A549 (cell line): ENCODE measurements at regions not wholly inside any gene's neighbourhood (a gene's known extent, or its start where the extent isn't known, plus 50 kb on each side); places are given as distances from the start of the nearest gene placed in this dataset.

Experiments used
- POLR2A ChIP-seq: IDR thresholded peaks from 2 replicates; pipeline ENCODE4 v1.6.1; 2012; ENCODE audit warnings: mild to moderate bottlenecking, low read length
- SMC3 ChIP-seq: fragments of >200 bp; sonication (Bioruptor Twin); formaldehyde crosslinking; IDR thresholded peaks from 3 replicates; pipeline ENCODE4 v1.6.1; 2018; ENCODE audit warnings: inconsistent platforms
- ZC3H11A ChIP-seq: fragments of 450-650 bp; IDR thresholded peaks from 2 replicates; pipeline ENCODE4 v1.6.1; 2014; ENCODE audit warnings: antibody characterized with exemption, mild to moderate bottlenecking
- TF ChIP-seq, protein P1 (sequence below): fragments of >200 bp; sonication (Bioruptor Twin); formaldehyde crosslinking; IDR thresholded peaks from 2 replicates; pipeline ENCODE4 v1.6.1; 2016
- TF ChIP-seq, protein P2 (sequence below): IDR thresholded peaks from 2 replicates; pipeline ENCODE4 v1.6.1; 2012
- TF ChIP-seq, protein P3 (sequence below): fragments of >200 bp; sonication (Bioruptor Twin); formaldehyde crosslinking; IDR thresholded peaks from 3 replicates; pipeline ENCODE4 v1.5.1; 2016

DNA sequence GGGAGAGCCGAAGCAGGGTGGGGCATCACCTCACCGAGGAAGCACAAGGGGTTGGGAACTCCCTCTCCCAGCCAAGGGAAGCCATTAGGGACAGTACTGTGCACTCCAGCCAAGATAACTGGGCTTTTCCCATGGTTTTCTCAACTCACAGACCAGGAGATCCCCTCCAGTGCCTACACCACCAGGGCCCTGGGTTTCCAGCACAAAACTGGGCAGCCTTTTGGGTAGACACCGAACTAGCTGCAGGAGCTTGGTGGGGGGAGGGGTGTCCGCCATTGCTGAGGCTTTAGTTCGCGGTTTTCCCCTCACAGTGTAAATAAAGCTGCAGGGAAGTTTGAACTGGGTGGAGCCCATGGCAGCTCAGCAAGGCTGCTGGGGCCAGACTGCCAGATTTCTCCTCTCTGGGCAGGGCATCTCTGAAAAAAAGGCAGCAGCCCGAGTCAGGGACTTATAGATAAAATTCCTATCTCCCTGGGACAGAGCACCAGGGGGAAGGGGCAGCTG, 129.6 kb upstream of the LMCD1 start:
- TF ChIP-seq, protein P1, sequence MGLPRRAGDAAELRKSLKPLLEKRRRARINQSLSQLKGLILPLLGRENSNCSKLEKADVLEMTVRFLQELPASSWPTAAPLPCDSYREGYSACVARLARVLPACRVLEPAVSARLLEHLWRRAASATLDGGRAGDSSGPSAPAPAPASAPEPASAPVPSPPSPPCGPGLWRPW: no peak
- TF ChIP-seq SMC3 (no peak), ZC3H11A (no peak), POLR2A (no peak)
- TF ChIP-seq, protein P2, sequence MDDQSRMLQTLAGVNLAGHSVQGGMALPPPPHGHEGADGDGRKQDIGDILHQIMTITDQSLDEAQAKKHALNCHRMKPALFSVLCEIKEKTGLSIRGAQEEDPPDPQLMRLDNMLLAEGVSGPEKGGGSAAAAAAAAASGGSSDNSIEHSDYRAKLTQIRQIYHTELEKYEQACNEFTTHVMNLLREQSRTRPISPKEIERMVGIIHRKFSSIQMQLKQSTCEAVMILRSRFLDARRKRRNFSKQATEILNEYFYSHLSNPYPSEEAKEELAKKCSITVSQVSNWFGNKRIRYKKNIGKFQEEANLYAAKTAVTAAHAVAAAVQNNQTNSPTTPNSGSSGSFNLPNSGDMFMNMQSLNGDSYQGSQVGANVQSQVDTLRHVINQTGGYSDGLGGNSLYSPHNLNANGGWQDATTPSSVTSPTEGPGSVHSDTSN: no peak
- TF ChIP-seq, protein P3, sequence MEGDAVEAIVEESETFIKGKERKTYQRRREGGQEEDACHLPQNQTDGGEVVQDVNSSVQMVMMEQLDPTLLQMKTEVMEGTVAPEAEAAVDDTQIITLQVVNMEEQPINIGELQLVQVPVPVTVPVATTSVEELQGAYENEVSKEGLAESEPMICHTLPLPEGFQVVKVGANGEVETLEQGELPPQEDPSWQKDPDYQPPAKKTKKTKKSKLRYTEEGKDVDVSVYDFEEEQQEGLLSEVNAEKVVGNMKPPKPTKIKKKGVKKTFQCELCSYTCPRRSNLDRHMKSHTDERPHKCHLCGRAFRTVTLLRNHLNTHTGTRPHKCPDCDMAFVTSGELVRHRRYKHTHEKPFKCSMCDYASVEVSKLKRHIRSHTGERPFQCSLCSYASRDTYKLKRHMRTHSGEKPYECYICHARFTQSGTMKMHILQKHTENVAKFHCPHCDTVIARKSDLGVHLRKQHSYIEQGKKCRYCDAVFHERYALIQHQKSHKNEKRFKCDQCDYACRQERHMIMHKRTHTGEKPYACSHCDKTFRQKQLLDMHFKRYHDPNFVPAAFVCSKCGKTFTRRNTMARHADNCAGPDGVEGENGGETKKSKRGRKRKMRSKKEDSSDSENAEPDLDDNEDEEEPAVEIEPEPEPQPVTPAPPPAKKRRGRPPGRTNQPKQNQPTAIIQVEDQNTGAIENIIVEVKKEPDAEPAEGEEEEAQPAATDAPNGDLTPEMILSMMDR: no peak
